GM12873 (cell line): ENCODE measurements at regions not wholly inside any gene's neighbourhood (a gene's known extent, or its start where the extent isn't known, plus 50 kb on each side); places are given as distances from the start of the nearest gene placed in this dataset.

Experiments used
- TF ChIP-seq, protein P1 (sequence below): IDR thresholded peaks from 2 replicates; pipeline ENCODE4 v1.5.1; 2012; ENCODE audit warnings: low read depth, mild to moderate bottlenecking, moderate library complexity, low read length, control low read depth; ENCODE audit not compliant: insufficient read depth; ENCODE audit errors: missing control alignments

DNA sequence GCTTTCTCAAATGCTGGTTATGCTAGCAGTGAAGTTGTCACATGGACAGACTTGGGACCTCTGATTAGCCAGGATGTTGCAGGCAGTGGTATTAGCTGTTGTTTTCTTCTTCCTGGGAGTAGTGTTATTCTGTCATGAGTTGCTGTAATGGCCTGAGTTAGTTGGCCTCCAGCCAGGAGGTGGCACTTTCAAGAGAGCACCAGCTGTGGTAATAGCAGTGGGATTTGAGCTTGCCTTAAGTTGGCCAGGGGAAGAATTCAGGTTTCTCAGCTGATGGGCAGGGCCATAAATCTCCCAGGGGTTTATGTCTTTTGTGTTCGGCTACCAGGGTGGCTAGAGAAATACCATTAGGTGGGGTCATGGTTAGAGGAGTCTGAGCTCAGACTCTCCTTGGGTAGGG is 132.6 kb downstream of the GLUD2 start:
- TF ChIP-seq, protein P1, sequence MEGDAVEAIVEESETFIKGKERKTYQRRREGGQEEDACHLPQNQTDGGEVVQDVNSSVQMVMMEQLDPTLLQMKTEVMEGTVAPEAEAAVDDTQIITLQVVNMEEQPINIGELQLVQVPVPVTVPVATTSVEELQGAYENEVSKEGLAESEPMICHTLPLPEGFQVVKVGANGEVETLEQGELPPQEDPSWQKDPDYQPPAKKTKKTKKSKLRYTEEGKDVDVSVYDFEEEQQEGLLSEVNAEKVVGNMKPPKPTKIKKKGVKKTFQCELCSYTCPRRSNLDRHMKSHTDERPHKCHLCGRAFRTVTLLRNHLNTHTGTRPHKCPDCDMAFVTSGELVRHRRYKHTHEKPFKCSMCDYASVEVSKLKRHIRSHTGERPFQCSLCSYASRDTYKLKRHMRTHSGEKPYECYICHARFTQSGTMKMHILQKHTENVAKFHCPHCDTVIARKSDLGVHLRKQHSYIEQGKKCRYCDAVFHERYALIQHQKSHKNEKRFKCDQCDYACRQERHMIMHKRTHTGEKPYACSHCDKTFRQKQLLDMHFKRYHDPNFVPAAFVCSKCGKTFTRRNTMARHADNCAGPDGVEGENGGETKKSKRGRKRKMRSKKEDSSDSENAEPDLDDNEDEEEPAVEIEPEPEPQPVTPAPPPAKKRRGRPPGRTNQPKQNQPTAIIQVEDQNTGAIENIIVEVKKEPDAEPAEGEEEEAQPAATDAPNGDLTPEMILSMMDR, result no peak

DNA sequence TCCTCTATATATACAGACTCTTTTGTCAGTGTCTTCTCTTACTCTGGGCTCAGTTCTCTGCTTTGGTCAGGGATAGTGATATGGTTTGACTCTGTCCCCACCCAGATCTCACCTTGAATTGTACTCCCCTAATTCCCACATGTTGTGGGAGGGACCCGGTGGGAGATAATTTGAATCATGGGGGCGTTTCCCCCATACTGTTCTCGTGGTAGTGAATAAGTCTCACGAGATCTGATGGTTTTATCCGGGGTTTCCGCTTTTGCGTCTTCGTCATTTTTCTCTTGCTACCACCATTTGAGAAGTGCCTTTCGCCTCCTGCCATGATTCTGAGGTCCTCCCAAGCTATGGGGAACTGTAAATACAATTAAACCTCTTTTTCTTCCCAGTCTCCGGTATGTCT is 144.4 kb downstream of the GLUD2 start:
- TF ChIP-seq, protein P1, result no peak

DNA sequence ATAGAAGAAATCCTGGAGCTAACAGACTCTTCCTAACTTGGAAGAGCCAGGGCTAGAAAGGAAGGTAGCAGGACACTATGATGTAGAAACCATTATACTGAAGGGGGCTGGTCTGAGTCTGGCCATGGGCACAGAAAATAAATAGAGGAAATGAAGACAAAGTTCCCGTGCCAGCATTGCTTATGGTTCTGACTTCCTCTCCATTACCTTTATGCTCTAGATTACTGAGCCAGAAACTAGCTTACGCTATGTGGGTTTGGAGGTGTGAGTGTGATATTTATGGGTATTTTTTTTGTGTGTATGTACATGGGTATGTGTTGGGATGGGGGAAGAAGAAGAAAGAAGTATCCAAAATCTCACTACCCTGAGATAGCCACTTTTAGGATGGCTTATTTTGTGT is 148.3 kb downstream of the GLUD2 start:
- TF ChIP-seq, protein P1, result no peak

DNA sequence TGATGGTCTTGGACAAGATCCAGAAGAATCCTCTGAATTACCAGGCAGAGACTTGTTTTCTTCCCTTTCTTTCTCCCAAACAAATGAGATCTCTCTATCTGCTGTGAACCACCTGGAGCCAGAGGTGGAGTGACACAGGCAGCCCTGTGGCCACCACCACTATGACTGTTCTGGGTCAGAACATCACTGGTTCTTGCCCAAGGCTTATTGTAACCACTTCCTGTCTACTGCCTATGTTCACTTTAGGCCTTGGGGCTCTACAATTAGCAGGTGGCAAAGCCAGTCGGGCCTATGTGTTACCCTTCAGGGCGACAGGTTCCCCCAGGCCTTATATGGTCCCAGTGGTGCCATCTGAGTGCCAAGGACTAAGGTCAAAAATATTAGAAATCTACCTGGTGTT is 161.2 kb downstream of the GLUD2 start:
- TF ChIP-seq, protein P1, result no peak

DNA sequence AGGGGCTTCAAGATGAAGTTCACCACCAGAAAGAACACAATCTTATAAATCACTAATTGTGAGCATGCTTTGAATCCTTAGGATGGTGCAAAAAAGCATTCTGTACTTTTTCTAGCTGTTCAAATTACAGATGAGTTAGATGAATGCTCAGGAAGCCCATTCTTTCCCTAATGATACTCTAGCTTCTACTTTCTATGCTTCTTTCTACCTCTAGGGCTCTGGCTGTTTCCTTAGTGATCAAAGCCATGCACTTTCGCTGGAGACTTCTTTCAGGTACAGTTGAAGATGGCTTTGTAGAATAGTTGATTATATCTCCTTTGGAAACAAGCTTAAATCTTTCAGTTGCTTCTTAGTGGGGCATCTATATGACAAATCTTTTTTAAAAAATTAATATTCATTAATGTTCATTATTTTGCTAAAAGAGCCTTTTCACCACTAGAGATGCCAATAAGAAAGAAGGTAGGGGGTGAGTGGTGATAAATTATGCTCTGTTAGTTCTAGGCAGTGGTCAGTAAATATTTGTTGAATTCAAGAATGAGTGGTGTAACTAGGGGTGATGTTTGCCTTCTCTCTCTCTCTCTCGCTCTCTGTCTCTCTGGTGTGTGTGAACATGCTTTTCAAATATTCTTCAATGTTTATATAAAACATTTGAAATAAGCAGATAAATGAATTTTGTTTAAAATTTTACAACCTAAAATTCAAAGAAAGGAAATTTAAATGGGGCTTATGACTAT is 169.4 kb downstream of the GLUD2 start:
- TF ChIP-seq, protein P1, result no peak

DNA sequence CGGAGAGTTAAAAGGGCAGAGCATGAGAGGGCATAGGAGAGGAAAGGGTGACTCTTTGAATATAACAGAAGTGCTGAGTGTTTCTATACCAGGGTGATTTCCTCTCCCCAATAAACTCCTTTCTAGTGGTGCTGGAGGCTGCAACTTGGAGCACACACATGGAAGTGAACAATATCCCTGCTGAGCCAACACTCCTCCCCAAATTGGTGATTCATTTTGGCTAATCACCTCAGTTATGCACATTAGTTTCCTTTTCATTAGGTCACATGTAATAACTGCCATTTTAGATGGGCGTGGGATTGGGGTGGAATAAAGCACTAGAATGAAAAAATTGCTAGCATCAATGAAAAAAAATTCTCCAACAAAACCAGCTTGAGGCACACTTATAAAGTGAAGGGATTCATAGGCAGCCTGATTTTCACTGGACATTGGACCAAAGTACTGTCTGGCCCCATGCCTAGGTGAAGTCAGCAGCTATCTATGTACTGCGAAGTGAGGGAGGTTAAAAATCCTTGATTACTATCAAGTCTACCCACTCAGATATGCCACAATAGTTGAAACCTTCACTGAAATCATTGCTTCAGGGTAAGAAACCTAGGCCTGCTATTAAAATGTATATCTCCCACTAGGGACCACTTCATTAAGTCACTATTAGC is 174.0 kb downstream of the GLUD2 start:
- TF ChIP-seq, protein P1, result no peak

DNA sequence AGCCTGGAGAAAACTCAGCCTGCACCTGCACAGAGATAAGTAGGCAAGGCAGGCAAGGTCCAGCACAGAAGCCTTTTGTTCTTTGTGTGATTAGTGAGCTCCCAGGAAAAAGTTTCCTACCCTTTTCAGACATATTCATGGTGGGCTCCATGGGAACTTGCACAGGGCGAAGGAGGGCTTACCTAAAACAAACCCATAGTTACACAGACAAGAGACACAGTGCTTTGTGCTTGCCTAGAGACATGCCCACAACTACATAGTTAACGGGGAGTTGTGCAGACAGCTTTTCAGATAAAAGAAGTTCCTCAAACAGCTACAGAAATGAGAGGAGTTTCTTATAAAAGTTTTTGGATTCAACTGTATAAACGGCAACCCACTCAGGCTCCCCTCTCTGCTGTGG is 180.5 kb downstream of the GLUD2 start:
- TF ChIP-seq, protein P1, result no peak
